ENCODE measurements at regions not wholly inside any gene's neighbourhood (a gene's known extent, or its start where the extent isn't known, plus 50 kb on each side); places are given as distances from the start of the nearest gene placed in this dataset.

DNA sequence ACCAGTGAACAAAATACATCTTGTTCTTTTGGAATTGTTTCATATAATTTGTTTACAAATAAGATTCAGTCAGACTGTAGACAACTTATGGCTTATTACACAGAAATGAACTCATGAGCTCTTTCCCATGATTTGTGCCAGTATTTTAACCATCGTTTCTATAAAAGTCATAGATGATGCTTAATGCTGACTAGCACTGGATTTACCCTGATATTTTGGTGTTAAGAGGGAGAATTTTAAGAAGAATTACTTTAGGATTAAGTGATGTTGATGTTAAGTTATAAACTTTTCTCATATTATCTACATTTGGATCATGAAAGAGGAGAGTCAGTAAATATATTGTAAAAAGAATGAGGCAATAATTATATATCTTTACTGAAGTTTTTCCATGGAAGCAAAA is 162.7 kb downstream of the POSTN start:
- TF ChIP-seq CTCF (IDR thresholded peaks at IDR 0.05) (no peak), POLR2A (IDR thresholded peaks at IDR 0.05) (no peak)

All from esophagus squamous epithelium (tissue), 4 donors.